Liver (tissue), 8 donors: ENCODE measurements at regions not wholly inside any gene's neighbourhood (a gene's known extent, or its start where the extent isn't known, plus 50 kb on each side); places are given as distances from the start of the nearest gene placed in this dataset.

Source experiments
- DNase-seq: peaks from one replicate; pipeline ENCODE4 v3.0.0-alpha.2; 2017; ENCODE audit warnings: low spot score
- H3K27ac ChIP-seq, 2 donors: one replicate each; pipeline ENCODE4 v1.7.0; 2013; ENCODE audit warnings: inconsistent platforms in 2 of 2, low read length in 2 of 2, control low read depth in 1 of 2, low read depth in 1 of 2, mild to moderate bottlenecking in 1 of 2
- H3K27me3 ChIP-seq, 4 donors: one replicate each; pipeline versions ENCODE4 v1.6.1 to v1.7.0; 2013; ENCODE audit warnings: low read length in 3 of 4, inconsistent platforms in 1 of 4, mild to moderate bottlenecking in 1 of 4, moderate library complexity in 1 of 4; ENCODE audit not compliant: control insufficient read depth in 4 of 4, insufficient read depth in 4 of 4
- H3K36me3 ChIP-seq, 4 donors: one replicate each; pipeline versions ENCODE4 v1.6.1 to v1.7.0; 2013; ENCODE audit warnings: low read length in 3 of 4, mild to moderate bottlenecking in 3 of 4, low read depth in 1 of 4, moderate library complexity in 1 of 4; ENCODE audit not compliant: control insufficient read depth in 4 of 4, insufficient read depth in 3 of 4
- H3K4me1 ChIP-seq, 4 donors: one replicate each; pipeline versions ENCODE4 v1.6.1 to v1.7.0; 2013; ENCODE audit warnings: low read length in 3 of 4, mild to moderate bottlenecking in 3 of 4, moderate library complexity in 1 of 4; ENCODE audit not compliant: control insufficient read depth in 4 of 4, insufficient read depth in 4 of 4
- H3K4me3 ChIP-seq, 3 donors: one replicate each; pipeline versions ENCODE4 v1.6.1 to v1.7.0; 2013; ENCODE audit warnings: low read length in 3 of 3, control low read depth in 1 of 3, low read depth in 1 of 3, mild to moderate bottlenecking in 1 of 3
- H3K9ac ChIP-seq, 2 donors: one replicate each; pipeline ENCODE4 v1.7.0; 2013; ENCODE audit warnings: low read length in 2 of 2, mild to moderate bottlenecking in 2 of 2, moderate library complexity in 2 of 2, control low read depth in 1 of 2, low read depth in 1 of 2
- H3K9me3 ChIP-seq, 4 donors: one replicate each; pipeline versions ENCODE4 v1.6.1 to v1.7.0; 2013; ENCODE audit warnings: low read length in 3 of 4; ENCODE audit not compliant: control insufficient read depth in 4 of 4
- CTCF ChIP-seq: fragments of 150-350 bp; IDR thresholded peaks from 2 replicates; pipeline ENCODE4 v1.5.1; 2017; ENCODE audit warnings: improper control_type of control experiment, low read depth, low read length; ENCODE audit not compliant: missing input control
- EGR1 ChIP-seq, 2 donors: IDR thresholded peaks; 2 replicates each; pipeline ENCODE4 v1.6.1; 2016 to 2018; ENCODE audit warnings: antibody characterized with exemption in 2 of 2, low read depth in 2 of 2
- FOXA1 ChIP-seq: IDR thresholded peaks from 2 replicates; pipeline ENCODE4 v1.6.1; 2016; ENCODE audit warnings: antibody characterized with exemption
- FOXA2 ChIP-seq: IDR thresholded peaks from 2 replicates; pipeline ENCODE4 v1.6.1; 2016; ENCODE audit warnings: antibody characterized with exemption
- HNF4A ChIP-seq, 2 donors: conservative IDR thresholded peaks; 2 replicates each; pipeline ENCODE4 v1.6.1; 2016; ENCODE audit warnings: antibody characterized with exemption in 2 of 2, mild to moderate bottlenecking in 2 of 2
- JUND ChIP-seq, 2 donors: IDR thresholded peaks; 2 replicates each; pipeline ENCODE4 v1.6.1; 2016; ENCODE audit warnings: antibody characterized with exemption in 2 of 2
- MAX ChIP-seq: IDR thresholded peaks from 2 replicates; pipeline ENCODE4 v1.6.1; 2016; ENCODE audit warnings: antibody characterized with exemption
- NR2F2 ChIP-seq: IDR thresholded peaks from 2 replicates; pipeline ENCODE4 v1.6.1; 2016; ENCODE audit warnings: antibody characterized with exemption
- RAD21 ChIP-seq, 2 donors: IDR thresholded peaks; 2 replicates each; pipeline ENCODE4 v1.6.1; 2016; ENCODE audit warnings: antibody characterized with exemption in 2 of 2, mild to moderate bottlenecking in 2 of 2
- REST ChIP-seq: IDR thresholded peaks from 2 replicates; pipeline ENCODE4 v1.6.1; 2016; ENCODE audit warnings: antibody characterized with exemption, mild to moderate bottlenecking
- RXRA ChIP-seq, 2 donors: IDR thresholded peaks; 2 replicates each; pipeline ENCODE4 v1.6.1; 2017 to 2018; ENCODE audit warnings: antibody characterized with exemption in 2 of 2, mild to moderate bottlenecking in 1 of 2
- SP1 ChIP-seq: IDR thresholded peaks from 2 replicates; pipeline ENCODE4 v1.6.1; 2018; ENCODE audit warnings: antibody characterized with exemption, mild to moderate bottlenecking
- TAF1 ChIP-seq: conservative IDR thresholded peaks from 2 replicates; pipeline ENCODE4 v1.6.1; 2016; ENCODE audit warnings: antibody characterized with exemption, mild to moderate bottlenecking
- YY1 ChIP-seq: IDR thresholded peaks from 2 replicates; pipeline ENCODE4 v1.6.1; 2016; ENCODE audit warnings: antibody characterized with exemption, mild to moderate bottlenecking
- ZBTB33 ChIP-seq: IDR thresholded peaks from 2 replicates; pipeline ENCODE4 v1.6.1; 2016; ENCODE audit warnings: antibody characterized with exemption
- WGBS: extraction: QIAGEN DNeasy Blood & Tissue Kit; methylation state at CpG from one replicate; pipeline ENCODE4 v1.1.7; 2013; 5-methylcytosine and 5-hydroxymethylcytosine counted together
- donor health status: healthy.
- donor health status: healthy.
- donor health status: healthy.
- donor health status: healthy.
- donor health status: healthy.

GRCh38 chr5:92552206-92553160 lies 1028.5 kb downstream of the NR2F1-AS1 start:
- Histone ChIP-seq H3K27me3 (no peaks in the 10 kb centered on the region), H3K36me3 (no peaks in the 10 kb centered on the region), H3K4me1 (peaks cover 0 to 7% (median 3%) of the 10 kb centered on the region in 4 donors), H3K9me3 (no peaks in the 10 kb centered on the region), H3K4me3 (no peak overlapping the region), H3K9ac (no peak overlapping the region), H3K27ac (peak overlapping the region; percentile 7 to 58)
- 59% methylated on average over 8 of the region's 8 CpGs for WGBS
- TF ChIP-seq FOXA2 (peak; percentile 51), REST (no peak), RAD21 (IDR thresholded peaks at IDR 0.05) (no peak), MAX (no peak), HNF4A (conservative IDR thresholded peaks at IDR 0.05) (peak; percentile 57 to 64), FOXA1 (no peak), EGR1 (IDR thresholded peaks at IDR 0.05; ENCODE audit: low read depth in 2 of 2) (no peak), YY1 (no peak), SP1 (no peak), CTCF (no peak), ZBTB33 (no peak), RXRA (IDR thresholded peaks at IDR 0.05) (peak in 1 of 2 donors; percentile 5), TAF1 (no peak), JUND (IDR thresholded peaks at IDR 0.05) (peak in 1 of 2 donors; percentile 66), NR2F2 (no peak)
- no peak for DNase-seq
